Thyroid gland (tissue), 4 donors: ENCODE measurements at regions not wholly inside any gene's neighbourhood (a gene's known extent, or its start where the extent isn't known, plus 50 kb on each side); places are given as distances from the start of the nearest gene placed in this dataset.
"Not testable (repeated sequence)": the region's sequence is repeated elsewhere in the genome, so short reads cannot be mapped to it uniquely, and the experiment has no call there.

ENCODE experiments used
- DNase-seq, 2 donors: peaks; one replicate each; pipeline ENCODE4 v3.0.0-alpha.2; 2019
- H3K27ac ChIP-seq, 3 donors: fragments of 200-600 bp; sonication (generic); 1 replicate in 2 of 3; 2 replicates in 1 of 3; pipeline ENCODE4 v1.5.1; 2016 to 2019; ENCODE audit warnings: mild to moderate bottlenecking in 1 of 3, moderate library complexity in 1 of 3
- H3K27me3 ChIP-seq: fragments of 200-600 bp; sonication (generic); one replicate; pipeline ENCODE4 v1.5.1; 2019
- H3K36me3 ChIP-seq, 2 donors: fragments of 200-600 bp; sonication (generic); one replicate each; pipeline ENCODE4 v1.5.1; 2016 to 2019
- H3K4me1 ChIP-seq, 2 donors: fragments of 200-600 bp; sonication (generic); one replicate each; pipeline ENCODE4 v1.5.1; 2017 to 2019
- H3K4me3 ChIP-seq, 3 donors: fragments of 200-600 bp; sonication (generic); replicated peaks in 1 of 3; 1 replicate in 2 of 3; 2 replicates in 1 of 3; pipeline ENCODE4 v1.5.1; 2016; ENCODE audit warnings: mild to moderate bottlenecking in 1 of 3
- H3K9me3 ChIP-seq: fragments of 200-600 bp; sonication (generic); one replicate; pipeline ENCODE4 v1.5.1; 2017
- POLR2A ChIP-seq, 2 donors: fragments of 450-650 bp; IDR thresholded peaks; one replicate each; pipeline ENCODE4 v1.6.1; 2017; ENCODE audit warnings: antibody characterized with exemption in 2 of 2, mild to moderate bottlenecking in 2 of 2, moderate library complexity in 1 of 2
- WGBS, 2 donors: methylation state at CpG; one replicate each; pipeline ENCODE4 v1.1.5; 2017; 5-methylcytosine and 5-hydroxymethylcytosine counted together
- intact Hi-C: fragments of 100-400 bp; cut with DNase I; formaldehyde crosslinking; loops from one replicate; pipeline ENCODE4 v1.15.1; 2023
- TF ChIP-seq, protein P1 (sequence below), 6 experiments: fragments of 200-600 bp in 3 of 6; fragments of 450-650 bp in 3 of 6; sonication (generic) in 3 of 6; IDR thresholded peaks; one replicate each; pipeline ENCODE4 v1.5.1; 2016 to 2019; ENCODE audit warnings: antibody characterized with exemption in 6 of 6, mild to moderate bottlenecking in 2 of 6, inconsistent platforms in 1 of 6, moderate library complexity in 1 of 6

- no peaks in the 10 kb centered on the region for H3K27me3 ChIP-seq
- no peaks in the 10 kb centered on the region for H3K36me3 ChIP-seq
- H3K4me3 ChIP-seq, result no peak overlapping the region
- H3K4me1 ChIP-seq, result no peaks in the 10 kb centered on the region
- 66 to 73% methylated on average over 2 of the region's 2 CpGs for WGBS, 2 donors
- intact Hi-C loops, result no loop called here
- H3K9me3 ChIP-seq, result no peaks in the 10 kb centered on the region
- no peak for DNase-seq
- no peak overlapping the region for H3K27ac ChIP-seq
- TF ChIP-seq, protein P1, sequence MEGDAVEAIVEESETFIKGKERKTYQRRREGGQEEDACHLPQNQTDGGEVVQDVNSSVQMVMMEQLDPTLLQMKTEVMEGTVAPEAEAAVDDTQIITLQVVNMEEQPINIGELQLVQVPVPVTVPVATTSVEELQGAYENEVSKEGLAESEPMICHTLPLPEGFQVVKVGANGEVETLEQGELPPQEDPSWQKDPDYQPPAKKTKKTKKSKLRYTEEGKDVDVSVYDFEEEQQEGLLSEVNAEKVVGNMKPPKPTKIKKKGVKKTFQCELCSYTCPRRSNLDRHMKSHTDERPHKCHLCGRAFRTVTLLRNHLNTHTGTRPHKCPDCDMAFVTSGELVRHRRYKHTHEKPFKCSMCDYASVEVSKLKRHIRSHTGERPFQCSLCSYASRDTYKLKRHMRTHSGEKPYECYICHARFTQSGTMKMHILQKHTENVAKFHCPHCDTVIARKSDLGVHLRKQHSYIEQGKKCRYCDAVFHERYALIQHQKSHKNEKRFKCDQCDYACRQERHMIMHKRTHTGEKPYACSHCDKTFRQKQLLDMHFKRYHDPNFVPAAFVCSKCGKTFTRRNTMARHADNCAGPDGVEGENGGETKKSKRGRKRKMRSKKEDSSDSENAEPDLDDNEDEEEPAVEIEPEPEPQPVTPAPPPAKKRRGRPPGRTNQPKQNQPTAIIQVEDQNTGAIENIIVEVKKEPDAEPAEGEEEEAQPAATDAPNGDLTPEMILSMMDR (IDR thresholded peaks at IDR 0.05), result no peak
- no peak for TF ChIP-seq POLR2A (IDR thresholded peaks at IDR 0.05)
Measured at GRCh38 chr14:59046746-59047145, 141.7 kb upstream of the DAAM1 start.

DNA sequence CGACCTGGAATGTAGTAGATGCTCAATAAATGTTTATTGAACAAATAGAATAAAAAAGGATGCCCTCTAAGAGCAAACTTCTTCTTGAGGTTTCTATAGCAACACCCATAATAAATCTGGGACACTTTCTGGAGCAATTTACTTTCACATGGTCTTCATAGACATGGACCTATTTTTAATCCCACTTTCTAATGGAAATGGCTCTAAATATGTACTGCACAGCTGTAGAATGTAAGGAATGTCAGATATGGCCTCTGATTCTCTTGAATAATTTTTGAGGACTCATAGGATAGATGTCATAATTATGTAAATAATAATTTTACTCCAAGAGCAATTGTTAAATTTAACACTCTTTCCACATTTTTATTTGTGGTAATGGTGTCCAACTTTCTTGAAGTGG is 133.5 kb upstream of the DAAM1 start:
- 62 to 63% methylated on average over 1 of the region's 1 CpG for WGBS, 2 donors
- intact Hi-C loops, result loop anchor here (5.0 kb wide), 1 partner anchor 553 kb away; no protein-coding TSS in a partner anchor

GRCh38 chr14:59055439-59056045 is 132.9 kb upstream of the DAAM1 start:
- no peaks in the 10 kb centered on the region for H3K4me1 ChIP-seq

More for the DNA sequence above, 133.5 kb upstream of the DAAM1 start:
- TF ChIP-seq POLR2A (IDR thresholded peaks at IDR 0.05), result no peak
- TF ChIP-seq, protein P1 (IDR thresholded peaks at IDR 0.05), result no peak
- no peak for DNase-seq
- Histone ChIP-seq H3K27ac (no peak overlapping the region), H3K4me1 (no peaks in the 10 kb centered on the region), H3K9me3 (no peaks in the 10 kb centered on the region), H3K36me3 (no peaks in the 10 kb centered on the region), H3K4me3 (no peak overlapping the region), H3K27me3 (no peaks in the 10 kb centered on the region)

DNA sequence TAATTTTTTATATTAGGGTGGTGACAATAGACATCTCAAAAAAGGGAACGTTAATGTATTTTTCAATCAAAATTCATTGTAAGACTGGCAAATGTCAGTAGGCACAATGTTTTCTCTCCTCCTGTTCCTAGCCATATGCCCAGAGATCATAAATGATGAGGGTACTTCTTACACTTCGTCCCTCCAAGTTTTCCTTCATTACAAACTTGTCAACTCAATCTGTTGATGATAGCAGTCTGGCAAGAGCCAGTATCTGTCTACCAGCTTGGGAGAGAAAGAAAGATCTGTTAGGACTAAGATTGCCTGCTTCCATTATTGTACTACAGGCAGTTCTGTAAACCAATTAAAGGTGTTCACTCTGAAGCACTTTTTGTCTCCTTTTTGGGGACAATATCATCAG is 130.9 kb upstream of the DAAM1 start:
- Histone ChIP-seq H3K36me3 (no peaks in the 10 kb centered on the region), H3K4me1 (no peaks in the 10 kb centered on the region), H3K27ac (no peak overlapping the region), H3K27me3 (no peaks in the 10 kb centered on the region), H3K9me3 (no peaks in the 10 kb centered on the region), H3K4me3 (no peak overlapping the region)
- intact Hi-C loops, result loop anchor here (5.0 kb wide), 1 partner anchor 555 kb away; no protein-coding TSS in a partner anchor
- WGBS, 2 donors, result 71 to 75% methylated on average over 2 of the region's 2 CpGs
- no peak for TF ChIP-seq POLR2A (IDR thresholded peaks at IDR 0.05)
- TF ChIP-seq, protein P1 (IDR thresholded peaks at IDR 0.05), result no peak
- no peak for DNase-seq

More at GRCh38 chr14:59055439-59056045, 132.9 kb upstream of the DAAM1 start:
- Histone ChIP-seq H3K36me3 (no peaks in the 10 kb centered on the region), H3K9me3 (no peaks in the 10 kb centered on the region), H3K27ac (no peak overlapping the region), H3K27me3 (no peaks in the 10 kb centered on the region), H3K4me3 (no peak overlapping the region)
- intact Hi-C loops, result loop anchor here (5.0 kb wide), 1 partner anchor 553 kb away; no protein-coding TSS in a partner anchor
- TF ChIP-seq POLR2A (IDR thresholded peaks at IDR 0.05), result no peak
- TF ChIP-seq, protein P1 (IDR thresholded peaks at IDR 0.05), result peak; percentile 16 to 79 (median 64)
- DNase-seq, result peak; percentile 29 to 34

DNA sequence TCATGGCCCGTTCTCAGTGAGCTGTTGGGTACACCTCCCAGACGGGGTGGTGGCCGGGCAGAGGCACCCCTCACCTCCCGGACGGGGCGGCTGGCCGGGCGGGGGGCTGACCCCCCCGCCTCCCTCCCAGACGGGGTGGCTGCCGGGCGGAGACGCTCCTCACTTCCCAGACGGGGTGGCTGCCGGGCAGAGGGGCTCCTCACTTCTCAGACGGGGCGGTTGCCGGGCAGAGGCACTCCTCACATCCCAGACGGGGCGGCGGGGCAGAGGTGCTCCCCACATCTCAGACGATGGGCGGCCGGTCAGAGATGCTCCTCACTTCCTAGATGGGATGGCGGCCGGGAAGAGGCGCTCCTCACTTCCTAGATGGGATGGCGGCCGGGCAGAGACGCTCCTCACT is 129.7 kb upstream of the DAAM1 start:
- H3K4me1 ChIP-seq, H3K36me3 ChIP-seq, H3K27ac ChIP-seq, H3K9me3 ChIP-seq, DNase-seq, H3K4me3 ChIP-seq, H3K27me3 ChIP-seq: not testable (repeated sequence)
- intact Hi-C loops, result loop anchor here (5.0 kb wide), 1 partner anchor 556 kb away; no protein-coding TSS in a partner anchor
- WGBS, 2 donors, result 91 to 94% methylated on average over 5 to 7 of the region's 30 CpGs
